GM18508 (cell line): ENCODE measurements at regions not wholly inside any gene's neighbourhood (a gene's known extent, or its start where the extent isn't known, plus 50 kb on each side); places are given as distances from the start of the nearest gene placed in this dataset.
"Not testable (repeated sequence)": the region's sequence is repeated elsewhere in the genome, so short reads cannot be mapped to it uniquely, and the experiment has no call there.

Experiments used
- ATAC-seq: cut with Tn5 transposase; IDR thresholded peaks from one replicate; pipeline ENCODE4 v1.9.1; 2021; ENCODE audit warnings: moderate number of reproducible peaks; ENCODE audit not compliant: insufficient read depth, unreplicated experiment

DNA sequence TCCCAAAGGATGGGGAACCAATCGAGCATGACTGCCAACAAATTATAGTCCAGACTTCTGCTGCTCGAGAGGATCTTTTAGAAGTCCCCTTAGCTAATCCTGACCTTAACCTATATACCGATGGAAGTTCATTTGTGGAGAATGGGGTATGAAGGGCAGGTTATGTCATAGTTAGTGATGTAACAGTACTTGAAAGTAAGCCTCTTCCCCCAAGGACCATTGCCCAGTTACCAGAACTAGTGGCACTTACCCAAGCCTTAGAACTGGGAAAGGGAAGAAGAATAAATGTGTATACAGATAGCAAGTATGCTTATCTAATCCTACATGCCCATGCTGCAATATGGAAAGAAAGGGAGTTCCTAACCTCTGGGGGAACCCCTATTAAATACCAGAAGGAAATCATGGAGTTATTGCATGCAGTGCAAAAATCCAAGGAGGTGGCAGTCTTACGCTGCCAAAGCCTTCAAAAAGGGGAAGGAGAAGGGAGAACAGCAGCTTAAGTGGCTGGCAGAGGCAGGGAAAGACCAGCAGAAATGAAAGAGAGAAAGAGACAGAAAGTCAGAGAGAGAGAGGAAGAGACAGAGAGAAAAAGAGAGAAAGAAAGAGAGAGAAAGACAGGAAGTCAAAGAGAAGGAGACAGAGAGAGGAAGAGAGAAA lies 224.4 kb upstream of the SLC8A1 start:
- not testable (repeated sequence) for ATAC-seq

GRCh38 chr2:40680547-40680946 lies 228.7 kb upstream of the SLC8A1 start:
- ATAC-seq = peak; percentile 93

DNA sequence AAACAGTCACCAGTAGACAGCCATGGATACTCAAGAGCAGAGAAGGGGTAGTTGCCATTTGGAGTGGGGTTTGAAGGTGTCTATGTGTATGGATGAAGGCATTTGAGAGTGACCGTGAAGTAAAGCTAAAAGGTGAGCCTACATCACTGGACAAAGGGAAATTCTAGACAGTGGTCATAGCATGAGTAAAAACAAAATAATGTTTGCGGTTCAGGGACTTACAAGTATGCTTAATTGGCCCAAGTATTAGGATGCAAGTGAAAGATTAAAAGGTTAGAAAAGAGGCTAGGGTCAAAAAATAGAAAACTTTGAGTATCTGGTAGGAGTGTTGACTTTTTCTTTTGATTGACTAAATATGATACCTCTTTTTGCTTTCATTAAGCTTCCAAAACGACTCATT lies 238.1 kb upstream of the SLC8A1 start:
- ATAC-seq = no peak

DNA sequence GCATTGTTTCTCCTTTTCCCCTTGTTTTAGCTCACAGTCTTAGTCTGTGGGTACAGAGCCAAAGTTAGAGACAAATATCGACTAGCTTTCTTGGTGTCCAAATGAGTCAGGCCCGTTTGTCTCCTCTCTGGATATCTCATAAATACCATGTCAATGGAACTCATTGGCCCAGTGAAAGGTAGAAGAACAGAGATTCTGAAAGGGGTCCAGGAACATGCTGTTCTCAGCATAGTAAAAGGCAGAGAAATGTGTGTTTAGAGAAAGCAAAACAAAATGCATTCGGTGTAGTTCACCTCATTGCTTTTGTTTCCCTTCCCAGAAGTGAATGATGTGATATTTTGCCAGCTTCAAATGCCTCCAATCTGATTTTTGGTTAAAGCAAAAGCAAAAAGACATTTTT lies 238.6 kb upstream of the SLC8A1 start:
- ATAC-seq = no peak

DNA sequence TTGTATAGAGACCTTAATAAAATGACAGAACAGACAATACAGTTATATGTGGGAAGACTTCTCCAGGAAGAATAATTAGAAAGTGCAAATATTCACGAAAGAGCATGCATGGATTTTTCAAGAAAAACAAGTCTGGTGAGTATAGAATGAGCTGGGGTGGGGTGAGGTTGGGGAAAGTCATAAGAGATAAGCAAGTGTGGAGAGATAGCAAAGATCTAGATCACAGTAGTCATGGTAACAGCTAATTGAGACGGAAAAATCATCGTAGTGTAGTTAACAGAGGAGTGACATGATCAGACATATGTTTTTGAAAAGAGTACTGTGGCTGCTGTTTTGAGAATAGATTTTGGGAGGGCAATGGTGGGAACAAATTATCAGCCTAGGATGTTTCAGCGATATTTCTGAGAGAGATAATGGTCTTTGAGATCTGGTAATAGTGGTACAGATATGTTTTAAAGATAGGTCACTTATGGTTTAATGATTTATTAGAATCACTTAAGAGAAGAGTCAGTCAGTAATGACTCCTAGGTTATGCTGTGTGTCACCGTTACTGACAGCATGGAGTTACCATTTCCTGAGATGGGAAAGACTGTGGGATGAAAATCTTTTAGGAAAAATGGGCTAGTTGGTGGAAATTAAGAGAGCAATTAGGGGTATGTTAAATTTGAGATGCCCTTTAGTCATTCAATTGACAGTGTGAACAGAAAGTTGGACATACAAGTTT lies 248.5 kb upstream of the SLC8A1 start:
- ATAC-seq = no peak

- not testable (repeated sequence) for ATAC-seq
Measured at GRCh38 chr2:40712197-40712894, 260.5 kb upstream of the SLC8A1 start.

DNA sequence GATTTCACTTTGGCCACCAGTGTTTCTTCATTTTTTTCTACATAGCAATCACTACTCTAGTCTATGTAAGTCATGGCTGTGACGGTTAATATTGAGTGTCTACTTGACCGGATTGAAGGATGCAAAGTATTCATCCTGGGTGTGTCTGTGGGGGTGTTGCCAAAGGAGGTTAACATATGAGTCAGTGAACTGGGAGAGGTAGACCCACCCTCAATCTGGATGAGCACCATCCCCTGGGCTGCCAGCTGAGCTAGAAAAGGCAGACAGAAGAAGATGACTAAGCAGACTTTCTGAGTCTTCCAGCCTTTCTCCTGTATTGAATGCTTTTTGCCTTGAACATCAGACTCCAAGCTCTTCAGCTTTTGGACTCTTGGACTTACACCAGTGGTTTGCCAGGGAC lies 265.0 kb upstream of the SLC8A1 start:
- ATAC-seq = no peak

DNA sequence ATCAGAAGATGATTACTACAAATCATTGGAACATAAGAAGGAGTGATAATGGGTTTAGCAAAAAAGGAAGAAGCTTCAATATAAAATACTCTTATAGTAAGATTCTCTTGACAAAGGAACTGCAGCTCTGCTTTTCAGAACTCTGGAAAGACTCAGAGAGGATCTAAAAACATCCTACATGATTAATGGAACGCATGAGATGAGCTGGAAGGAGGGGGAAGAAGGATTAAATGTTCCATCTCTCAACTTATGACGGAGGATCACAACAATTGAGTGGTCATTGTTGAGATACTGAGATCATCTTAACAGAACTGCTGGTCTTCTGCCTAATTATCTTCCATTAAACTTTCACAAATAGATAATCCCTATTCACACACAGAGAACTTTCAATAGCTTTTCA lies 267.5 kb upstream of the SLC8A1 start:
- no peak for ATAC-seq

DNA sequence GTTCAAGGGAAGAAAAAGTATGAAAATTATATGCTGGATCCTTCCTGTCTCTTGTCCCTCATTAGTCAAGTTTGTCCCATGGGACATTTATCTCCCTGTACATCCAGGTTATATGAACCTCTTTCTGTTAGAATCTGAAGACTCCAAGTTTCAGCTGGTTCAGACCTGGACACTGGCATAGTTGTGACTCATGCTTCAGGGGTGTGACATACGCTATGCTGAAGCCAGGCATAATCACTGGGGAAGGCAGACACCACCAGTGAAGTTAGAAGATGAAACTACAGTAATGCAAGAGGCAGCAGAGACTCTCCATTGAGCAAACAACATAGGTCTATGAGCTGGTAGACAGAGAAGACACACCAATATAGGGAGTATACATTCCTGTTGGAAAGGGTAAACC lies 269.7 kb upstream of the SLC8A1 start:
- no peak for ATAC-seq

DNA sequence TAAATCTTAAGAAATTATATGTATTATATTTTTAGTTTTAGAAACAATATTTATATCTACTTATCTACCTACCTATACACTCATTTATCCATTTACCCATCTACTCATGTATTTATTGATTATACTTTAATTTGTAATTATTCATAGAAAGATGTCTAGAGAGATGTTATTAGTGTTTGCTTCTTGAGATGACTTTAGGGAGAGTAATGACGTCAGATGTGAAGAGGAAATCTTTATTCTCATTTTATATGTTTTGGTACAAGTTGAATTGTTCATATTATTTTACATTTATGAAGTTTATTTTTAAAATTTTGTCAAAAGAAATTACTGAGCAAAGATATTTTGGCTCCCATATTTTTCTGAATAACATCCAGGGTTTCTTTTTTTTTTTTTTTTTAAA lies 271.3 kb upstream of the SLC8A1 start:
- ATAC-seq = no peak

DNA sequence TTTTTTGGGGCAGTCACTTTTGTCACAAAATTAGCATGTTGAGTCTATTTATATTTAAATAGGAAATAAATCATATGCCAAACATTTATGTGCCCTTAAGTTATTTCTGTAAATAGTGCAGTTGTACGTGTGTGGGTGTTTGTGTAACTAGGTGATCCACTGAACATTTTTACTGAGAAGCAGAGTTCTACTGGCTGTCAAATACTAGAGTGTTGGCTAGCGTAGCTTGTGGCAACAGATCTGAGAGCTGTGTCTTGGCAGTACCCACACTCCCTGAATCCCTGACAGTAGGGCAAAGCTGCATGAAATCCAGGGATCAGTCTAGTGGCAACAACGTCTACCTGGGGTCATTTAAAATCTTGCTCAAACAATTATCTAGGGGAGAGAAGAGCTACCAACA lies 273.1 kb upstream of the SLC8A1 start:
- ATAC-seq = no peak

- ATAC-seq = no peak
Measured at GRCh38 chr2:40725950-40726349, 274.1 kb upstream of the SLC8A1 start.

GRCh38 chr2:40734797-40735196 lies 282.9 kb upstream of the SLC8A1 start:
- no peak for ATAC-seq

DNA sequence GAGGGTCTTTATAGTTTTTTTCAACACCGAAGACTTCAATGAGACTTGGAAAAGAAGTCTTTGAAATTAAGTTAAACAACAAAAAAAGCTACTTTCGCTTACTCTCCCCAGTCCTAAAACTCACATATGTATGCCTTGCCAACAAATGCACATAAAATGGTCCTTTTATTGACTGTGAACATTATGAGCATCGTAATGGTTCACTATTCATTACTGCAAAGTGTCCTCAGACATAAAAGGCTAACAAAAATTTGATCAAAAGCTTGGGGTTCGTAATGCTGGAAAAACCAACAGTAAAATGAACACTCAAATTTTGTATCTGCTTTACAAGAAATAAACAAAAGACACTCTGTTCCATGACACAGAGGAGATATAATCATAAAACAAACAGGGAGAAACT lies 285.3 kb upstream of the SLC8A1 start:
- no peak for ATAC-seq

DNA sequence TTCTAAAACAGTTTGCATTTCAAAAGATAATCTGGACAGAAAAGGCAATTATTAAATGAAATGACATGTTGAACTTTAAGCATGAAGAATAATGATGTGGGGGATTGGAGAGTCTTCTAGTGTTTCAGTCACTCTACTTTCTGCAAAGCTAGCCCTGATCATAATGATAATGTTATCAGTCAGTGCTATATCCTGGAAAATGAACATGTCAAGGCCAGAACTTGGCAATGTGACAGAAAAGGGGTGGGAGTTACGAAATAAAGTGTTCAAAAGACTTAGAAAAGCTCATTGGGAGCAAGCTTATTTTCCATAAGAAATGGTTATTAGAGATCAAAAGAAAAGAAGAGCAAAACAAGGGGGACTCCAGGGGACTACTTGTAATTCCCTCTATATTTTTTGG lies 288.5 kb upstream of the SLC8A1 start:
- ATAC-seq = no peak

GRCh38 chr2:40741532-40741931 lies 289.6 kb upstream of the SLC8A1 start:
- ATAC-seq = no peak

DNA sequence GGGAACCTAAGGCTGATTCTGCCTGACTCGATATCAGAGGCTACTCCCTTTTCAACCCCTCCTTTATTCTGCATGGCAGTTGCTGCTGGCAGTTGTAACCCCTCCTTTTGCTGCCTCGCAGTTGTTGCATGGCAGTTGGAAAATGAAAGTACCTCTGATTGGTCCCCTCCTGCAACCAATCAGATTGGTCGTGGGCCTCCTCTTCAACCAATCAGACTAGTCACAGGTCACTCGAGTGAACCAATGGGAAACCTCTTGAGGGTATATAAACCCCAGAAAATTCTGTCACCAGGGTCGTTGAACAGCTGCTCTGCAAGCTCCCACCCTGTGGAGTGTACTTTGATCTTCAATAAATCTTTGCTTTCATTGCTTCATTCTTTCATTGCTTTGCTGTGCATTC lies 294.3 kb upstream of the SLC8A1 start:
- ATAC-seq = no peak

- ATAC-seq = no peak
Measured at GRCh38 chr2:40751981-40752380, 300.1 kb upstream of the SLC8A1 start.

GRCh38 chr2:40752796-40753195 lies 300.9 kb upstream of the SLC8A1 start:
- ATAC-seq = no peak

GRCh38 chr2:40754912-40755311 lies 303.0 kb upstream of the SLC8A1 start:
- no peak for ATAC-seq

- no peak for ATAC-seq
Measured at GRCh38 chr2:40758401-40759155, 306.7 kb upstream of the SLC8A1 start.
